ENCODE measurements at regions not wholly inside any gene's neighbourhood (a gene's known extent, or its start where the extent isn't known, plus 50 kb on each side); places are given as distances from the start of the nearest gene placed in this dataset.

- no peak for DNase-seq (ENCODE audit: low read depth)
- TF ChIP-seq CTCF (IDR thresholded peaks at IDR 0.05; ENCODE audit: low read depth, low read length, missing control alignments) = no peak
- H3K4me3 ChIP-seq (ENCODE audit: low read depth, low read length) = no peak overlapping the region
These were observed 138.8 kb upstream of the WWC1 start for GRCh38 chr5:168152660-168153059.

- DNase-seq (ENCODE audit: low read depth) = no peak
- H3K4me3 ChIP-seq (ENCODE audit: low read depth, low read length) = no peak overlapping the region
- TF ChIP-seq CTCF (IDR thresholded peaks at IDR 0.05; ENCODE audit: low read depth, low read length, missing control alignments) = no peak
These were observed 138.1 kb upstream of the WWC1 start for GRCh38 chr5:168153263-168153875.

GRCh38 chr5:168153876-168154270 is 137.6 kb upstream of the WWC1 start:
- H3K4me3 ChIP-seq (ENCODE audit: low read depth, low read length) = no peak overlapping the region
- no peak for TF ChIP-seq CTCF (IDR thresholded peaks at IDR 0.05; ENCODE audit: low read depth, low read length, missing control alignments)
- no peak for DNase-seq (ENCODE audit: low read depth)

- TF ChIP-seq CTCF (IDR thresholded peaks at IDR 0.05; ENCODE audit: low read depth, low read length, missing control alignments) = no peak
- DNase-seq (ENCODE audit: low read depth) = no peak
- H3K4me3 ChIP-seq (ENCODE audit: low read depth, low read length) = no peak overlapping the region
These were observed 135.9 kb upstream of the WWC1 start for GRCh38 chr5:168155585-168155984.

- TF ChIP-seq CTCF (IDR thresholded peaks at IDR 0.05; ENCODE audit: low read depth, low read length, missing control alignments) = no peak
- H3K4me3 ChIP-seq (ENCODE audit: low read depth, low read length) = no peak overlapping the region
- no peak for DNase-seq (ENCODE audit: low read depth)
These were observed 135.3 kb upstream of the WWC1 start for GRCh38 chr5:168156170-168156569.

GRCh38 chr5:168157141-168157540 is 134.3 kb upstream of the WWC1 start:
- TF ChIP-seq CTCF (IDR thresholded peaks at IDR 0.05; ENCODE audit: low read depth, low read length, missing control alignments) = no peak
- DNase-seq (ENCODE audit: low read depth) = no peak
- H3K4me3 ChIP-seq (ENCODE audit: low read depth, low read length) = no peak overlapping the region

- DNase-seq (ENCODE audit: low read depth) = no peak
- no peak overlapping the region for H3K4me3 ChIP-seq (ENCODE audit: low read depth, low read length)
- no peak for TF ChIP-seq CTCF (IDR thresholded peaks at IDR 0.05; ENCODE audit: low read depth, low read length, missing control alignments)
These were observed 132.0 kb upstream of the WWC1 start for GRCh38 chr5:168159425-168159824.

Measured in GM12864 (cell line).